HG03342 (cell line): ENCODE measurements at regions not wholly inside any gene's neighbourhood (a gene's known extent, or its start where the extent isn't known, plus 50 kb on each side); places are given as distances from the start of the nearest gene placed in this dataset.
"Not testable (repeated sequence)": the region's sequence is repeated elsewhere in the genome, so short reads cannot be mapped to it uniquely, and the experiment has no call there.

ENCODE experiments used
- ATAC-seq: cut with Tn5 transposase; IDR thresholded peaks from one replicate; pipeline ENCODE4 v1.9.1; 2021; ENCODE audit warnings: mild to moderate bottlenecking, moderate library complexity; ENCODE audit not compliant: unreplicated experiment

DNA sequence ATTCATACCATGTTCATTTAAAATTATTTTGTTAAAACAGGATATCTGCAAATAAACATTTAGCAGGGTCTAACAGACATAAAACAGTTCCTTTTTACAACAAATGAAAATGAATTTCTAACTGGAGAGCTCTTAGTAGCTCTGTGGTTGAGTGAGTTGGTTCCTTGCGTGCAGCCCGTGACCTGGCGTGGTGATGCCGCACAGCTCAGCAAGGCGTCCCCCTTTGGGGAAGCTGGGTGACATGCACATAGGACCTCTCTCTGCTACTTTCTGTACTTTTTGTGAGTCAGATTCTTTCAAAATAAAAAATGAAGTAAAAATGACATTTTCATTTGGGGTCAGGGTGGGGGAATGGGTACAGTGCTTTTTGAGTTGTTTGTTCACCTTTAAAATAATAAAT, 75.9 kb downstream of the NPIPB11 start:
- ATAC-seq, result not testable (repeated sequence)

DNA sequence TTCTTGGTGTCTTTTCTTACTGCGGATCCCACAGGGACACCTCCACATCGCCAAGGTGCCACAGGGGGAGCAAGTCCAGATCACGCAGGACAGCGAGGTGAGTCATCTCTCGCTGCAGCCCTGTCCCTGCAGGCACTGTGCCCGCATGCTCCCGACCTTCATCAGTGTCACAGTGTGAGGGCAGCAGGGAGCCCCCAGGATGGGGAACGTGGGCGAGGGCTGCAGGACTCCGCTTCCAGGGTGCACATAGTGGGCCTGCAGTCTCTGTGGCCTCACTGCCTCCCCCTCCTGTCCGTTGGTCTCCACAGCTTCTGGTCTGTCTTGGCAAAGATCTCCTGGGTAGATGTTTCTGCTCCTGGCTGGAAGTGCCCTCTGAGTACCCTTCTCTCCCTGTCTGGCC, 78.0 kb downstream of the NPIPB11 start:
- ATAC-seq, result not testable (repeated sequence)

GRCh38 chr16:29327631-29328408, 78.7 kb downstream of the NPIPB11 start:
- not testable (repeated sequence) for ATAC-seq

DNA sequence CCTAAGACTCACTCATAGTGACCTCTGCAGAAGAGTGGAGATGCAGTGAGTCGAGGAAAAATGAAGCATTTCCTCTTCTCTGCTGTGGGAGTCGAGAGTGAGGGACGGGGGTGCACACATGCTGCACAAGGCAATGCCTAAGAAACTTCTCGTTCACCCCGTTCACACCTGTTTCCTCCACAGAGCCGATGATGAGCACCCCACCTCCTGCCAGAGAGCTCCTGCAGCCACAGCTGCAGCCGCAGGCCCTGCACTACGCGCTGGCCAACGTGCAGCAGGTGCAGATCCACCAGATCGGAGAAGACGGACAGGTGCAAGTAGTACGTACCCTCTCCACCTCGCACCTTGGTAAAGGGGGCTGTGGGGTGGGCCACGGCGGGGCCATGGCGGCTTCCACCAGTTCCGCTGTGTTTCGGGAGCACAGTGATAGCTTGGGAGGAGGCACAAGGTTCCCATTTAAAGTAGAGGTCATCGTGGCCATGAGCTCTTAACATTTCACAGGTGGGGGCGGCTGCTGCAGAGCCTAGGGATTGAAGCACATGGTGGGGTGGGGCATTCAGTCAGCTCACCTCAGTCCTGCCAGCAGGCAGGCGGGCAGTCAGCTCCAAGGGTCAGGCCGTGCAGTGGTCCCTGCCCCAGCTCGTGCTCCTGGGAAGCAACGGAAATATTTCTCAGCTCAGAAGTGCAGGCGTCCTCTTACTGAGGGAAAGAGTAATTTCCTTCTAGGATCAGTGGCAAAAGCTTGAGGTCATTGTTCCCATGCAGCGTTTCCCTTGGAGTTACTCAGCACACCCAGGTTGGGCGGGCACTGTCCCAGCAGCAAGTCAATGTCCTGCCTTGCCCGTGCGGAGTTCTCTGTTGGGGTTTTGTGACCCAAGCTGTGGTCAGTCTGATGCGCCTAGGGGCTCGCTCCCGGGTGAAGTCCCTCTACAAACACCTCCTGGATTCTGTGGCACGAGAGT, 80.1 kb downstream of the NPIPB11 start:
- not testable (repeated sequence) for ATAC-seq

GRCh38 chr16:29323725-29324124, 82.8 kb downstream of the NPIPB11 start:
- ATAC-seq, result not testable (repeated sequence)

DNA sequence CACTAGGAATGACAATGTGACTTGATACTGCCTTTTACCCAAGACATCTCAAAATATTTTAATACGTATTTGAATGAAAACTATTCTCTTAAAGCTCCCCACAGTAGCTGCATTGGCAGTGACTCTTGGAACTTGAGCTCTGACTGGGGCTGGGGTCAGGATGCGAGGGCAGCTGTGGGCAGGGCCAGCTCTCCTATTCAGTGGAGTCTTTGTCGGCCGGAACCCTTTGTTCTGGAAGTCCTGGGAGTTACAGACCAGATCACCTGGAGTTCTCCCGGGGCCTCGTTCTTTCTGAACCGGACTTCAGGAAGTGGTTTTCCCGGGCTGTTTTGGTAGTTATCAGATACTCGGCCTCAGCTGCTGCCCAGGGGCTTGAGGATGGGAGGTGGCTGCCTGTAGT, 84.9 kb downstream of the NPIPB11 start:
- ATAC-seq, result no peak

- ATAC-seq, result no peak
Observed at GRCh38 chr16:29321000-29321393, 85.5 kb downstream of the NPIPB11 start.

DNA sequence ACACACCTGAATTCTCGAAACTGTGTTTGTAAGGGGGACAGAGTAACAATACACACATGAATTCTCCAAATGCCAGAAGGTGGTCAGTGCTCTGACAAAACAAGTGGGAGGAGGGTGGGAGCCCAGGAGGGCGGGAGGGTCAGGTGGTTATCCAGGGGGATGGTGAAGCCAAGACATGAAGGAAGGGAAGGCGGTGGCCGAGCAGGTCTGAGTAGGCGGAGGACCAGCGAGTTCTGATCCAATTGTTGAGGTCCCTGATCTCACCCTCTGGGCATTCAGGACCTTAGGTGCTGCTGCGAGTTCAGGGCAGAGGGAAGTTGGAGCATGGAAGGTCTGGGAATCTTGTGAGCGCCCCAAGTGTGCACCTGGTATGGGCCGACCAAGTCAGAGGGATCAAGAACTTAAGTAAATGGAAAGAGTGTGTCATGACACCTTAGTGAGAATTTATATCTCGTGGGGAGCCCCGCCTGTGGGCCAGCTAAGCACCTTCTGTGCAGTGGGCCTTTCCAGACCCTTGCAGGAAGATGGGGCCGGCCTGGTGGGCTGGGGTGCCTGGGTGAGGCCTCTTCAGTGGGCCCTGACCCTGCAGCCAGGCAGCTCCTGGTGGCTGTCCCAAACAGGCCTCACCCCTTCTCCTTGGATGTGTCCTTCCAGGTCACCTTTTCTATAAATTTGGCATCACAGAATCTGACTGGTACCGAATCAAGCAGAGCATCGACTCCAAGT, 86.1 kb downstream of the NPIPB11 start:
- ATAC-seq, result no peak

GRCh38 chr16:29319726-29320125, 86.8 kb downstream of the NPIPB11 start:
- no peak for ATAC-seq

DNA sequence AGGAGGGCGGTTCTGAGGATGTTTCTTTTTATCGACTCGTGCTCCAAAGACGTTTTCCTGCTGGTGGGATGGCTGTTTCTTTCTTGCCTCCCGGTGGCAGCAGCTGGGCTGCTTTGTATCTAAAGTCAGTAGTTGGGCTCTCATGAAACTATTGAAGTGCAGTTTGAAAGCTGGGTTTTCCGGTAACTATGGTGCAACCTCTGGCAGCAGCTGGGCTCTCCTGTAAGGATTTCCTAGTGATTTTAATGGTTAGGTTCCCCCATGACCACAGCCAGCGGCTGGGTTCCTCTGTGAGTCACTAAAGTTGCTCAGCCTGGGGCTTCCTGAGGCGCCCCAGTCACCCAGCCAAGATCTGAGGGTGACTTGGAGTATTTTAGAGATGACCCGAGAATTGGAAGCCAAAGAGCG, 87.9 kb downstream of the NPIPB11 start:
- ATAC-seq, result not testable (repeated sequence)

DNA sequence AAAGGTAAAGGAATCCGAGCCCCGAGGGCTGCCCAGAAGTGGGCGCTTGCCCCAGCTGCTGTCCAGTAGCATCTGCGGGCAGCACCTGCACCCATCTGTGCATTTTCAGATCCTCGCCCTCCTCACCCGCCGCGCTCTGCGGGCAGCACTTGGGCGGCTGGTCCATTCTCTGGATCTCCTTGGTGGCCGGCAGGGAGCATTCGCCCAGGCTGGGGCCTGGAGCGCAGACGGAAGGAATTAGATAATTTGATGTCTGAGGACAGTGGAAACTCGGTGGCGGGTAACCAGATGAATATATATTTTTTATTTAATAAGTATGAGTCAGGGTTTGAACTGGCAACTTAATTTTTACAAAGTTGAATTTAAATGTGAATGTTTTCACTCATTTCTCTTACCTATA, 88.5 kb downstream of the NPIPB11 start:
- no peak for ATAC-seq

GRCh38 chr16:29317269-29317668, 89.2 kb downstream of the NPIPB11 start:
- ATAC-seq, result no peak

DNA sequence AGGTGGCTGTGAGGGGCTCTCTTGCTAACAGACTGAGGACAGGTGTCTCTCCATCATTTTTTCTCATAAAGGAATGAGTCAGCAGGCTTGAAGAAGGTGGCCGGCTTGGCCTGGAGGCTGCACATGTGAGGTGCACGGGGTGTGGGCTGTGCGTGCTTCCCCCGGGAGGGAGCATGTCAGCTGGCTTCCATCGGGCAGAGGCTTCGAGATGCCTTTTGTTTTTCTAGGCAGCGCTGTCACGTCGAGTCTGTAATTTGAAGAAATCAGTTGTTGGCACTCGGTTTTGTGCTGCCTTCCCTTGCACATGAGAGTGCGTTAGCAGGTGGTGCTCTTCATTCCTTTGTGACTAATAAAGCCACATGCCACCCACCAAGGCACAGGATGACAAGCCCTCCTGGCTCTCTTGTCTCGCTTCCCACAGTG, 89.7 kb downstream of the NPIPB11 start:
- no peak for ATAC-seq

DNA sequence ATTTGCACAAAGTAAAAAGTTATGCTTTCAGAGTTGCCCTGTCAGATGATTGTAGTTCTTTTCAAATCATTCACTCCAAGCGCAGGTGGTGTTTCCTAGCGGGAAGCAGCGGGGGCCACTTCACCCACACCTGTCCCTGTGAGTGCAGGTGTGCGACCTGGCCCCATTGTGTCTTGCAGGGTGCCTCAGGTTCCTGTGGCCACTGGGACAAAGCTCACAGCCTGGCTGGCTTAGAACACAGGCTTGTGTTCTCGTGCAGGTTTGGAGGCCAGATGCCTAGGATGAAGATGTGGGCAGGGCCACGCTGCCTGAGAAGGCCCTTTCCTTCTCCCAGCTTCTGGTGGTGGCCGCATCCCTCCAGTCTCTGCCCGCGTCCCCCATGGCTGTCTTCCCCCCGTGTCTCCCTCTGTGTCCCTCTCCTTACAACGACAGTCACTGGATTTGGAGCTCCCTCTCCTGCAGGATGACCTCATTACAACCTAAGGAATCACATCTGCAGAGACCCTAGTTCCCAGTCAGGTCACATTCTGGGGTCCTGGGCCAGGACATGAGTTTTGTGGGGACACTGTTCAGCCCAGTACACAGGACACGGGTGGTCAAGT, 90.5 kb downstream of the NPIPB11 start:
- no peak for ATAC-seq

DNA sequence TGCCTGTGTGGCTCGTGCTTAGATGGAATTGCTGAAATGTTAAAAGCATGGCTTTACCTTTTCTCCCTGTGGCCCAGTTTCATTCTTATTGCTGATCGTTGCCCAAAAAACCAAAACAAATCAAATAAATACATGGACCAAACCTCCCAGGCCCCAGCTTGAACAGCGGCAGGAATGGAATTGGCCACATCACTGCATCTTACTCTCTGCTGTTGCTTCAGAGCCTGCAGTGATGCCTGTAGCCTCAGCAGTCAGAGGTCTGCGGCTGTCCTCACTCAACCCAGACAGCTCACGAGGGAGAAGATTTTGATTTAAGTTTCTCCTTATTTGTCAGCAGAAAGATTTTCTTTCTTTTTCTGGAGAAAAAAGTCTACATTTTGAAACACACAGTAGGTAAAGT, 91.5 kb downstream of the NPIPB11 start:
- no peak for ATAC-seq

DNA sequence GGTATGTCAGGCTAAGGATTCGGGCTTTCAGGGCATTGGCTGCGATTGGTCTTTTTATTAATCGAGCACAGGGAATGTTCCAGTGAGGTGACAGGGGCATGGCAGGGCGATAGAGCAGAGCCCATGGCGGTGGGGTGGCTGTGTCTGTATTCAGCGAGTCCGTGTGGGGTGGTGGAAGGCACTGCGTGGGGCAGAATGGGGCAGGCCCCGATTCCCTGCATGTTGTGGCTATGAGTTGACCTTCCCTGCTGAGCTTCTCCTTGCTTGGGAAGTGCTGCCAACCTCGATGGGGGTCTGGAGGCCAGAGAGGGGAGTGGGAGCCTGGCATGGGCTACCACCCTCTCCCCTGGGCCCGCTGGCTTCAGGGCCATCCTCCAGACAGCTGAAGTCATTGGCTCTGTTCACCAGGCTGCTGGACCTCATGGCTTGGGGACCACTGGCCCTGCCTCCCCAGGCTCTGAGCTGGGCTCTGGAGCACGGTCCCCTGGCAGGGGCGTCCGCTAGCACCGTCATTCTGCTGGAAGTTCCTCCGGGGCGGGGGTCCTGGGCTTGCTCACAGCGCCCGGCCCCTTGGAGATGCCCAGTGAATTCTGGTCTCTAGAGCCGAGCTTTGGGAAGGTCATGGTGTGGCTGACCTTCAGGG, 92.1 kb downstream of the NPIPB11 start:
- ATAC-seq, result no peak

GRCh38 chr16:29313559-29314048, 92.9 kb downstream of the NPIPB11 start:
- no peak for ATAC-seq

DNA sequence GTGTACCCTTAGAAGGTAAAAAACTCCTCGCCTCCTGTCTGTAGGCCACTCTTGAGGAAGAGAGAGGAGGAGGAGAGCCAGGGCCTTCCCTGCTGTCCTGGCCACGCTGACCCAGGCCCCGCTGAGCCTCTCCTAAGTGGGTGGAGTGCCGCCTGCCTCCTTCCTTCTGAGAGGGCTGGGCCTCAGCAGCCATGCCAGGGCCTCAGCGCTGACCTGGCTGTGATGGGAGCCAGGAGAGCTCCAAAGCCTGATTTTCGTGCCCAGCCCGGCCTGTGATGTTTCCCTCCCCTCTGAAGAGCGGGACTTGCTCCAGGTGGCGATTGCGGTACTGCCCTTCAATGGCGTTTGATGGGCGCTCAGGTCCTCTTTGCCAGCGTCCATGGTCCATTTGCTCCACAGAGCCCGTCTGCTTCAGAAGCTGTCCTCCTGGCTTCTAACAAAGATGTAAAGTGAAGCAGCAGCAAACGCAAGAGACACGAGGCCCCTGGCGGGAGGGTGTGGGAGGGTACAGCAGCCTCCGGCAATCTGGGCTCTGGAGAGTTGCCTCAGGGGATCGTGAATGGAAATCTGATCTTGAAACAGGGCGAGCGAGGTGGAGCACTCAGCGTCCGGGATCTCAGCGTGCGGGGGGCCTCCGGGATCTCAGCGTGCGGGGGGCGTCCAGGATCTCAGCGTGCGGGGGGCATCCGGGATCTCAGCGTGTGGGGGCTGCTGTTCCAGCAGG, 93.5 kb downstream of the NPIPB11 start:
- no peak for ATAC-seq

GRCh38 chr16:29312345-29312675, 94.2 kb downstream of the NPIPB11 start:
- not testable (repeated sequence) for ATAC-seq
